ENCODE measurements at regions not wholly inside any gene's neighbourhood (a gene's known extent, or its start where the extent isn't known, plus 50 kb on each side); places are given as distances from the start of the nearest gene placed in this dataset.

GRCh38 chr16:7031031-7031430 lies 301.6 kb upstream of the RBFOX1 start:
- Histone ChIP-seq H3K79me1 (ENCODE audit: low read depth in 1 of 2, low read length in 2 of 2) (no peaks in the 10 kb centered on the region), H3K36me3 (ENCODE audit: control insufficient read depth, insufficient read depth, low read length) (no peaks in the 10 kb centered on the region), H2AFZ (replicated peaks; ENCODE audit: low read length, poor library complexity) (no peak overlapping the region), H3K9me1 (ENCODE audit: insufficient read depth, low read length) (no peaks in the 10 kb centered on the region), H2AK9ac (replicated peaks; ENCODE audit: low read depth, low read length, poor library complexity) (no peak overlapping the region), H2BK120ac (ENCODE audit: low read depth, low read length) (no peak overlapping the region), H4K5ac (ENCODE audit: low read depth, low read length) (no peak overlapping the region), H4K8ac (ENCODE audit: low read depth in 2 of 2, low read length in 2 of 2) (no peak overlapping the region), H3K9ac (ENCODE audit: low read depth, low read length) (no peak overlapping the region), H3K56ac (ENCODE audit: extremely low read depth, insufficient read depth, low read length) (no peak overlapping the region), H3K23ac (ENCODE audit: low read depth, low read length) (no peak overlapping the region), H4K20me1 (ENCODE audit: insufficient read depth, low read length) (no peaks in the 10 kb centered on the region), H3K9me3 (ENCODE audit: control insufficient read depth, insufficient read depth, low read length) (peaks cover 13% of the 10 kb centered on the region), H3K4ac (ENCODE audit: low read depth, low read length) (no peak overlapping the region), H4K91ac (ENCODE audit: insufficient read depth, low read depth, low read length) (no peak overlapping the region), H3K14ac (replicated peaks; ENCODE audit: low read depth, low read length) (no peak overlapping the region), H3K4me1 (ENCODE audit: control insufficient read depth, insufficient read depth, low read length) (no peaks in the 10 kb centered on the region), H3K18ac (ENCODE audit: low read depth, low read length) (no peak overlapping the region), H2BK15ac (ENCODE audit: low read depth, low read length) (no peak overlapping the region), H2AK5ac (ENCODE audit: low read depth, low read length) (no peak overlapping the region), H3K27me3 (ENCODE audit: control insufficient read depth, insufficient read depth, low read length) (no peaks in the 10 kb centered on the region), H2BK5ac (ENCODE audit: low read depth, low read length, poor library complexity, severe bottlenecking) (no peak overlapping the region), H3K4me2 (ENCODE audit: low read depth, low read length) (no peak overlapping the region), H3K4me3 (ENCODE audit: insufficient read depth, low read depth, low read length) (no peak overlapping the region), H2BK20ac (ENCODE audit: low read depth, low read length) (no peak overlapping the region), H3K27ac (ENCODE audit: insufficient read depth, low read length) (no peak overlapping the region)
- no TSS peak for BruUV-seq (replicated peaks)
- intact Hi-C loops (cut with micrococcal nuclease) = no loop called here
- CTCF ChIA-PET = no interaction called here
- no peak for DNase-seq
- no CpG with 5 or more reads among the region's 2 CpGs for WGBS, 2 experiments (ENCODE audit: extremely low coverage in 2 of 2, insufficient read length in 1 of 2)
- ATAC-seq (ENCODE audit: low read depth) = no peak
- dilution Hi-C loops (cut with HindIII; ENCODE audit: low sequenced_read_pairs, unreplicated experiment) = no loop called here
- POLR2A ChIA-PET (ENCODE audit: unreplicated experiment) = no interaction called here
- TF ChIP-seq NFE2L2 (IDR thresholded peaks at IDR 0.05; ENCODE audit: low read depth, low read length) (no peak), CTCF (conservative IDR thresholded peaks at IDR 0.05; ENCODE audit: low read depth, low read length) (no peak), USF2 (IDR thresholded peaks at IDR 0.05; ENCODE audit: low read depth, low read length) (no peak)
- in situ Hi-C loops (cut with MboI; ENCODE audit: low sequenced_read_pairs) = no loop called here
